Epithelial cell of esophagus (primary cell): ENCODE measurements at regions not wholly inside any gene's neighbourhood (a gene's known extent, or its start where the extent isn't known, plus 50 kb on each side); places are given as distances from the start of the nearest gene placed in this dataset.

Experiments
- DNase-seq: peaks from one replicate; pipeline ENCODE4 v3.0.0; 2010; ENCODE audit warnings: low read depth
- H3K4me3 ChIP-seq: 2 replicates; pipeline ENCODE4 v1.5.1; 2011; ENCODE audit warnings: mild to moderate bottlenecking, low read length, control low read depth
- TF ChIP-seq, protein P1 (sequence below): IDR thresholded peaks from 2 replicates; pipeline ENCODE4 v1.5.1; 2011; ENCODE audit warnings: low read depth, mild to moderate bottlenecking, low read length, control low read depth, inconsistent platforms; ENCODE audit not compliant: insufficient read depth; ENCODE audit errors: missing control alignments

DNA sequence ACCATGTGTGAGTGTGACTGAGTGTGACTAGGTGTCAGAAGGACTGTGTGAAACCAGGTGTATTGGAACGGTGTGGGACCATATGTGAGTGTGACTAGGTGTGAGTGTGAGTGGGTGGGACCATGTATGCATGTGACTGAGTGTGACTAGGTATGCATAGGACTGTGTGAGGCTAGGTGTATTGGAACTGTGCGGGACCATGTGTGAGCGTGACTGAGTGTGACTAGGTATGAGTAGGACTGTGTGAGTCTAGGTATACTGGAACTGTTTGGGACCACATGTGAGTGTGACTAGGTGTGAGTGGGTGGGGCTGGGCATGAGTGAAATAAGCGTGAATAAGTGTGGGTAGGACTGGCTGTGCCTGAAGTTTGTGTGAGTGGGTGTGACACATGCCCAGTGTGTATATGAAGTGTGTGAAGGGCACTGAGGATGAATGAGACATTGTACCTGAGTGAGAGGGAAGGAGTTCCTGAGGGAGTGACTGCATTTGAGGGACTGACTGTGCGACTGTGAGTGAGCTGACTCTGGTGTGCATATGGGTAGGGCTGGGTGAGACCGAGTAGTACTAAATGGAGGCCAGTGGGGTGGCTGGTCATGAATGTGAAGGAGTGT lies 247.0 kb upstream of the CCDC54 start:
- DNase-seq, result no peak
- no peak overlapping the region for H3K4me3 ChIP-seq
- TF ChIP-seq, protein P1, sequence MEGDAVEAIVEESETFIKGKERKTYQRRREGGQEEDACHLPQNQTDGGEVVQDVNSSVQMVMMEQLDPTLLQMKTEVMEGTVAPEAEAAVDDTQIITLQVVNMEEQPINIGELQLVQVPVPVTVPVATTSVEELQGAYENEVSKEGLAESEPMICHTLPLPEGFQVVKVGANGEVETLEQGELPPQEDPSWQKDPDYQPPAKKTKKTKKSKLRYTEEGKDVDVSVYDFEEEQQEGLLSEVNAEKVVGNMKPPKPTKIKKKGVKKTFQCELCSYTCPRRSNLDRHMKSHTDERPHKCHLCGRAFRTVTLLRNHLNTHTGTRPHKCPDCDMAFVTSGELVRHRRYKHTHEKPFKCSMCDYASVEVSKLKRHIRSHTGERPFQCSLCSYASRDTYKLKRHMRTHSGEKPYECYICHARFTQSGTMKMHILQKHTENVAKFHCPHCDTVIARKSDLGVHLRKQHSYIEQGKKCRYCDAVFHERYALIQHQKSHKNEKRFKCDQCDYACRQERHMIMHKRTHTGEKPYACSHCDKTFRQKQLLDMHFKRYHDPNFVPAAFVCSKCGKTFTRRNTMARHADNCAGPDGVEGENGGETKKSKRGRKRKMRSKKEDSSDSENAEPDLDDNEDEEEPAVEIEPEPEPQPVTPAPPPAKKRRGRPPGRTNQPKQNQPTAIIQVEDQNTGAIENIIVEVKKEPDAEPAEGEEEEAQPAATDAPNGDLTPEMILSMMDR, result no peak

DNA sequence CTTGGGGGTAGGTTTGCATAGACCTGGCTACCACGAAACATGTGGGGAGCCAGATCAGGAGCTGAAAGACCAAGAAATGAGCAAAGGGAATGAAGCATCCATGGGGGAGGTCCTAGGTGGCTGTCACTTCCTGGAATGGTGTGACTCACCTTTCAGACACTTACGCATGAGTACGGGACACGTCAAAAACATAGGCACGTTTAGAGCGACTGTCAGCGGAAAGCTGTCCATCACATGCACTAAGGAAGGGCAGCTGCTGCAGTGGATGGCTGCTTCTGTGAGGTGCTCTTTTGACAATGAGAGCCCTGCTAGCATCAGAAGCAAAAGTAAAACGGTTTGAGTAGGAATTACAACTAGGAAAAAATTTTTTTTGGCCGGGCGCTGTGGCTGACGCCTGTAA lies 244.6 kb upstream of the CCDC54 start:
- TF ChIP-seq, protein P1, result no peak
- H3K4me3 ChIP-seq, result no peak overlapping the region
- no peak for DNase-seq

DNA sequence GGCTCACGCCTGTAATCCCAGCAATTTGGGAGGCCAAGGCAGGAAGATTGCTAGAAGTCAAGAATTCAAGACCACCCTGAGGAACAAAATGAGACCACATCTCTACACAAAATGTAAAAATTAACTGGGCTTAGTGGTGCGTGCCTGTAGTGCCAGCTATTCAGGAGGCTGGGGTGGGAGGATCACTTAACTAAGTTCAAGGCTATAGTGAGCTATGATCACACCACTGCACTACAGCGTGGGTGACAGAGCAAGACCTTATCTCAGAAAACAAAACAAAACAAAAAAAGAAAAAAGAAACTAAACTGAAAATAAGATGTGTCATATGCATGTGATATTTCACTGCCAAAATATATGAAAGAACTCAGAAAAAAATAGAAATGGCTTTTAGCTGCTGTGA lies 243.3 kb upstream of the CCDC54 start:
- H3K4me3 ChIP-seq, result no peak overlapping the region
- no peak for DNase-seq
- TF ChIP-seq, protein P1, result no peak

DNA sequence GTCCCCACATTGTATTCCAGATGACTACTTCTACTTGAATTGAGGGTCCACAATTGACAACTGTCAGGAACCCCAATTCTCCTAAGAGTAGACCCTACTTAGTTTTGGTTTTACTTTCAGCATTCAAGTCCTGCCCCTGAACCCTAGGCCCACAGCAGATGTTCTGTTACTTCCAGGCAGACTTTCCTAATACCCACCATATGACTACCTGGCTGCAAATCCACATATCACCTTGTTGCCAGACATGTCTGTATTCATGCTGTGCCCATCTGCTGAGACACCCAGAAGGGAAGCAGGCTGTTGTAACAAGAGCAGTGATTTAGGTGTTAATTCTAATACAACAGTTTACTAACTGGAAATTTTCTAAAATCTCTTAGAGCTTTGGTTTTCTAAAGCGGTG lies 235.1 kb upstream of the CCDC54 start:
- DNase-seq, result no peak
- TF ChIP-seq, protein P1, result no peak

DNA sequence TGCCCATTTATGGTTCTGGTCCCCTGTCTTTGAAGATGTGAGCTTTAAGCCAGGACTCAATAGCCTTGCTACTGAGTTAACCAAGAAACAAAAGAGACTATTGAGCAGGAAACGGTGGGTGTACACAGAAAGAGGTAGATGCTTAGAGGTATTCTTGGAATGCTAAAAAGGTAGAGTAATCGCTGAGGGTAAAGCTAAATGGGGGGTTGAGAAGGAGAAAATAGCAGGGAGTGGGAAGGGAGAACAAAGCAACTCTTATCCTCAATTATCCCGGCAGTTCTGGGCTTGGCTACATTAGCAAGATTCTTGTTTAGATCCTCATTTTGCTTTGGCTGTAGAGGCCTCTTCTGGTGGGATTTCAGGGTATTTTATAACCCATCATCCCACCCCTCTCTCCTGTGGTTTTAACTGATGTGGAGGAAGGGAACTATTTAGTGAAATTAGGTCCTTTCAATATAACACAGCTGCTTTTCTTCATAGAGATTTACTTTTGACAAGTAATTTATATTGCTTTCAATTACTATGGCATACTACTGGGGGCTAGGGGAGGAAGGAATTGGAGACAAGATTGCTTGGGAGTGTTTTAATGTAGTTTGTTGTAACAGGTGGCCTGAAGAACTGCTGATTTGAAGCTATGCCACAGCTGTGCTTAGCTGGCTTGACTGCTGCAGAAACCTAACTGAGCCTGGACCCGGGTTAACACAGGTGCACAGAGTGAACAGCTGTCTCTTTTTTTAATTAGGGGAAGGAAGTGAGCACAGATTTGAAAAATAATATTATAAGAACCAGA lies 234.3 kb upstream of the CCDC54 start:
- H3K4me3 ChIP-seq, result no peak overlapping the region
- no peak for DNase-seq
- TF ChIP-seq, protein P1, result no peak

More for the DNA sequence above, 235.1 kb upstream of the CCDC54 start:
- H3K4me3 ChIP-seq, result no peak overlapping the region

DNA sequence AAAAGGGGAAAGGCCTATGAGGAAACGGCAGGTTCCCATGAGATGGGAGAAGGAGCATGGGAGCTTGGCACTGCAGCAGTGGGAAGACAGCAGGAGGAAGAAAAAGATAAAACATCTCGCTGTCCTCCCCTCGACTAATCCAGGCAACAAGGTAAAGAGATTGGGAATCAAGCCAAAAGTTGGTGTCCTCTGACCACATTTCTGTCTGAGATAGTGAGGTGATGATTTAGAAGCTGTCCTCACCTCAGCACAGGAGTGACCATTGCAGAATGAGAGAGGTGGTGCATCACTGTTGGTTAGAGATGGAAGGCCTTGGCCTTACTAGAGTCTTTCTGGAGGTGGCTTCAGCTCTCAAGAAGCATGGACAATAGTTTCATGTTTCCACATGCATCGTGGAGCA lies 226.6 kb upstream of the CCDC54 start:
- TF ChIP-seq, protein P1, result no peak
- no peak for DNase-seq
- H3K4me3 ChIP-seq, result no peak overlapping the region
